ENCODE measurements at regions not wholly inside any gene's neighbourhood (a gene's known extent, or its start where the extent isn't known, plus 50 kb on each side); places are given as distances from the start of the nearest gene placed in this dataset.

GRCh38 chr7:119436882-119437281, 836.1 kb upstream of the KCND2 start:
- TF ChIP-seq POLR2A (IDR thresholded peaks at IDR 0.05) (no peak), CTCF (IDR thresholded peaks at IDR 0.05) (no peak)

Measured in heart left ventricle (tissue), 13 donors.